NCI-H524 treated with DMSO at 0.1 percent for 48 hours (cell line): ENCODE measurements at regions not wholly inside any gene's neighbourhood (a gene's known extent, or its start where the extent isn't known, plus 50 kb on each side); places are given as distances from the start of the nearest gene placed in this dataset.
"Not testable (repeated sequence)": the region's sequence is repeated elsewhere in the genome, so short reads cannot be mapped to it uniquely, and the experiment has no call there.

Experiments
- DNase-seq: peaks from one replicate; lab custom pipeline; 2025; lab: John Stamatoyannopoulos, UW

GRCh38 chr4:174066611-174067205 is 216.8 kb downstream of the FBXO8 start:
- DNase-seq: no peak

- DNase-seq: no peak
Observed at GRCh38 chr4:174062831-174063230, 220.6 kb downstream of the FBXO8 start.

GRCh38 chr4:174061026-174061425 is 222.4 kb downstream of the FBXO8 start:
- no peak for DNase-seq

GRCh38 chr4:174058846-174059245 is 224.6 kb downstream of the FBXO8 start:
- no peak for DNase-seq

- no peak for DNase-seq
Observed at GRCh38 chr4:174056959-174057358, 226.5 kb downstream of the FBXO8 start.

- DNase-seq: no peak
Observed at GRCh38 chr4:174055344-174055743, 228.1 kb downstream of the FBXO8 start.

- DNase-seq: no peak
Observed at GRCh38 chr4:174053895-174054294, 229.6 kb downstream of the FBXO8 start.

GRCh38 chr4:174047363-174047762 is 236.1 kb downstream of the FBXO8 start:
- DNase-seq: no peak

- DNase-seq: not testable (repeated sequence)
Observed at GRCh38 chr4:174045829-174046228, 237.6 kb downstream of the FBXO8 start.

- DNase-seq: no peak
Observed at GRCh38 chr4:174045381-174045780, 238.1 kb downstream of the FBXO8 start.

GRCh38 chr4:174041555-174042105 is 241.8 kb downstream of the FBXO8 start:
- no peak for DNase-seq

GRCh38 chr4:174040287-174040686 is 243.2 kb downstream of the FBXO8 start:
- no peak for DNase-seq

GRCh38 chr4:174038481-174038880 is 245.0 kb downstream of the FBXO8 start:
- no peak for DNase-seq

GRCh38 chr4:174037631-174038030 is 245.8 kb downstream of the FBXO8 start:
- DNase-seq: no peak

- no peak for DNase-seq
Observed at GRCh38 chr4:174037049-174037448, 246.4 kb downstream of the FBXO8 start.

GRCh38 chr4:174036576-174036975 is 246.9 kb downstream of the FBXO8 start:
- no peak for DNase-seq

GRCh38 chr4:174036111-174036510 is 247.4 kb downstream of the FBXO8 start:
- DNase-seq: no peak

- DNase-seq: no peak
Observed at GRCh38 chr4:174023641-174024040, 259.8 kb downstream of the FBXO8 start.

- no peak for DNase-seq
Observed at GRCh38 chr4:174018236-174018635, 265.2 kb downstream of the FBXO8 start.

- DNase-seq: no peak
Observed at GRCh38 chr4:174016251-174016650, 267.2 kb downstream of the FBXO8 start.

GRCh38 chr4:174012886-174013259 is 270.6 kb downstream of the FBXO8 start:
- no peak for DNase-seq

GRCh38 chr4:174012135-174012885 is 271.2 kb downstream of the FBXO8 start:
- no peak for DNase-seq

GRCh38 chr4:174010547-174010946 is 272.9 kb downstream of the FBXO8 start:
- no peak for DNase-seq
